Adrenal gland (tissue), 5 donors: ENCODE measurements at regions not wholly inside any gene's neighbourhood (a gene's known extent, or its start where the extent isn't known, plus 50 kb on each side); places are given as distances from the start of the nearest gene placed in this dataset.

Experiments used
- CTCF ChIP-seq, 6 experiments: fragments of 450-650 bp in 4 of 6; fragments of 200-600 bp in 2 of 6; sonication (generic) in 1 of 6; IDR thresholded peaks; 1 replicate in 5 of 6; 2 replicates in 1 of 6; pipeline versions ENCODE4 v1.5.1 to v1.8.0; 2016 to 2021; ENCODE audit warnings: antibody characterized with exemption in 6 of 6, mild to moderate bottlenecking in 2 of 6, moderate library complexity in 1 of 6
- POLR2A ChIP-seq, 2 donors: fragments of 450-650 bp; IDR thresholded peaks; one replicate each; pipeline ENCODE4 v1.6.1; 2017; ENCODE audit warnings: antibody characterized with exemption in 2 of 2, mild to moderate bottlenecking in 2 of 2, moderate library complexity in 1 of 2
- donor health status: DM: no; HTN: no; CAD: no.

- no peak for TF ChIP-seq CTCF (IDR thresholded peaks at IDR 0.05)
- TF ChIP-seq POLR2A (IDR thresholded peaks at IDR 0.05): no peak
Measured at GRCh38 chr3:22269831-22270230, 518.8 kb upstream of the ZNF385D start.
